ENCODE measurements at regions not wholly inside any gene's neighbourhood (a gene's known extent, or its start where the extent isn't known, plus 50 kb on each side); places are given as distances from the start of the nearest gene placed in this dataset.
A peak's percentile ranks its signal among the peaks of the same experiment; 100 is the strongest.

GRCh38 chr12:75724928-75725312 lies 213.5 kb upstream of the KRR1 start:
- peak; percentile 4; the same call in 1 of the 2 replicates for TF ChIP-seq SMC3 (IDR thresholded peaks at IDR 0.05; ENCODE audit: low read depth, low read length)
- TF ChIP-seq MXI1 (IDR thresholded peaks at IDR 0.05; ENCODE audit: borderline replicate concordance, low read depth, low read length), result no peak
- TF ChIP-seq, protein P1, sequence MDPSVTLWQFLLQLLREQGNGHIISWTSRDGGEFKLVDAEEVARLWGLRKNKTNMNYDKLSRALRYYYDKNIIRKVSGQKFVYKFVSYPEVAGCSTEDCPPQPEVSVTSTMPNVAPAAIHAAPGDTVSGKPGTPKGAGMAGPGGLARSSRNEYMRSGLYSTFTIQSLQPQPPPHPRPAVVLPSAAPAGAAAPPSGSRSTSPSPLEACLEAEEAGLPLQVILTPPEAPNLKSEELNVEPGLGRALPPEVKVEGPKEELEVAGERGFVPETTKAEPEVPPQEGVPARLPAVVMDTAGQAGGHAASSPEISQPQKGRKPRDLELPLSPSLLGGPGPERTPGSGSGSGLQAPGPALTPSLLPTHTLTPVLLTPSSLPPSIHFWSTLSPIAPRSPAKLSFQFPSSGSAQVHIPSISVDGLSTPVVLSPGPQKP (IDR thresholded peaks at IDR 0.05; ENCODE audit: borderline replicate concordance, low read depth, low read length), result no peak
- TF ChIP-seq MAZ (IDR thresholded peaks at IDR 0.05; ENCODE audit: borderline replicate concordance, low read depth, low read length), result peak; percentile 69
- TF ChIP-seq POLR2A (IDR thresholded peaks at IDR 0.05; ENCODE audit: low read depth, low read length), result no peak
- peak; percentile 16 for TF ChIP-seq FOS (IDR thresholded peaks at IDR 0.05; ENCODE audit: low read depth, low read length)
- TF ChIP-seq, protein P2, sequence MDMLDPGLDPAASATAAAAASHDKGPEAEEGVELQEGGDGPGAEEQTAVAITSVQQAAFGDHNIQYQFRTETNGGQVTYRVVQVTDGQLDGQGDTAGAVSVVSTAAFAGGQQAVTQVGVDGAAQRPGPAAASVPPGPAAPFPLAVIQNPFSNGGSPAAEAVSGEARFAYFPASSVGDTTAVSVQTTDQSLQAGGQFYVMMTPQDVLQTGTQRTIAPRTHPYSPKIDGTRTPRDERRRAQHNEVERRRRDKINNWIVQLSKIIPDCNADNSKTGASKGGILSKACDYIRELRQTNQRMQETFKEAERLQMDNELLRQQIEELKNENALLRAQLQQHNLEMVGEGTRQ (IDR thresholded peaks at IDR 0.05; ENCODE audit: low read depth, low read length), result no peak
- no peak for TF ChIP-seq BHLHE40 (IDR thresholded peaks at IDR 0.05; ENCODE audit: low read depth, low read length)
- TF ChIP-seq CTCF (conservative IDR thresholded peaks at IDR 0.05; ENCODE audit: low read depth, low read length), result no peak
- TF ChIP-seq MAFK (IDR thresholded peaks at IDR 0.05; ENCODE audit: low read depth, low read length), result no peak
- TF ChIP-seq RFX5 (IDR thresholded peaks at IDR 0.05; ENCODE audit: low read depth, low read length), result no peak
- no peaks in the 10 kb centered on the region for H3K36me3 ChIP-seq (ENCODE audit: control insufficient read depth, insufficient read depth, low read length)
- dilution Hi-C loops (cut with HindIII; ENCODE audit: low sequenced_read_pairs, unreplicated experiment) (no loop called here), intact Hi-C loops (cut with micrococcal nuclease) (loop anchor here (2.0 kb wide), 3 partner anchors 18 to 198 kb away; no protein-coding TSS in a partner anchor), in situ Hi-C loops (cut with MboI; ENCODE audit: low sequenced_read_pairs) (no loop called here)
- H2BK5ac ChIP-seq (ENCODE audit: low read depth, low read length, poor library complexity, severe bottlenecking), result peak overlapping the region; percentile 90
- ATAC-seq (ENCODE audit: low read depth), result peak; percentile 80
- H3K27ac ChIP-seq (ENCODE audit: insufficient read depth, low read length), result peak overlapping the region; percentile 38
- no peaks in the 10 kb centered on the region for H4K20me1 ChIP-seq (ENCODE audit: insufficient read depth, low read length)
- H4K5ac ChIP-seq (ENCODE audit: low read depth, low read length), result 0 out of 2 replicates have a peak overlapping the region, but pooled peaks have one; percentile 21
- H2BK15ac ChIP-seq (ENCODE audit: low read depth, low read length), result peak overlapping the region; percentile 2; the same call in 1 of the 3 replicates
- H3K9me3 ChIP-seq (ENCODE audit: control insufficient read depth, insufficient read depth, low read length), result no peaks in the 10 kb centered on the region
- H3K18ac ChIP-seq (ENCODE audit: low read depth, low read length), result peak overlapping the region; percentile 31; the same call in 1 of the 2 replicates
- H3K27me3 ChIP-seq (ENCODE audit: control insufficient read depth, insufficient read depth, low read length), result no peaks in the 10 kb centered on the region
- H3K4ac ChIP-seq (ENCODE audit: low read depth, low read length), result peak overlapping the region; percentile 98
- H3K56ac ChIP-seq (ENCODE audit: extremely low read depth, insufficient read depth, low read length), result peak overlapping the region; percentile 98
- peak; percentile 92 for DNase-seq
- H3K23ac ChIP-seq (ENCODE audit: low read depth, low read length), result no peak overlapping the region; the same call in 1 of the 2 replicates
- ChIA-PET POLR2A (ENCODE audit: unreplicated experiment) (no interaction called here), CTCF (interaction anchor here (0.8 to 1.4 kb wide), 4 partner anchors 9 to 100 kb away, joined by 3 to 4 read pairs (median 3); no protein-coding TSS in a partner anchor)
- no peak overlapping the region for H2AFZ ChIP-seq (replicated peaks; ENCODE audit: low read length, poor library complexity)
- H3K14ac ChIP-seq (replicated peaks; ENCODE audit: low read depth, low read length), result 0 out of 2 replicates have a peak overlapping the region, but pooled peaks have one; percentile 0
- peak overlapping the region; percentile 96; the same call in 1 of the 2 replicates for H4K91ac ChIP-seq (ENCODE audit: insufficient read depth, low read depth, low read length)
- peaks cover 0 to 13% of the 10 kb centered on the region in 2 experiments; a peak in 2 of 4 replicates for H3K79me1 ChIP-seq (ENCODE audit: low read depth in 1 of 2, low read length in 2 of 2)
- peak overlapping the region; percentile 44; the same call in 1 of the 2 replicates for H3K4me2 ChIP-seq (ENCODE audit: low read depth, low read length)
- BruUV-seq (replicated peaks), result no TSS peak
- no peak overlapping the region for H3K4me3 ChIP-seq (ENCODE audit: insufficient read depth, low read depth, low read length)
- peak overlapping the region; percentile 45 to 96; a peak in 2 of 4 replicates for H4K8ac ChIP-seq (ENCODE audit: low read depth in 2 of 2, low read length in 2 of 2)
- H2BK20ac ChIP-seq (ENCODE audit: low read depth, low read length), result peak overlapping the region; percentile 100; the same call in 1 of the 2 replicates
- peak overlapping the region; percentile 100 for H2BK120ac ChIP-seq (ENCODE audit: low read depth, low read length)
- peaks cover 17% of the 10 kb centered on the region for H3K9me1 ChIP-seq (ENCODE audit: insufficient read depth, low read length)
- no CpG with 5 or more reads among the region's 5 CpGs for WGBS, 2 experiments (ENCODE audit: extremely low coverage in 2 of 2, insufficient read length in 1 of 2)
- H2AK9ac ChIP-seq (replicated peaks; ENCODE audit: low read depth, low read length, poor library complexity), result no peak overlapping the region
- 0 out of 2 replicates have a peak overlapping the region, but pooled peaks have one; percentile 5 for H2AK5ac ChIP-seq (ENCODE audit: low read depth, low read length)
- peak overlapping the region; percentile 6; the same call in 1 of the 2 replicates for H3K9ac ChIP-seq (ENCODE audit: low read depth, low read length)
- H3K4me1 ChIP-seq (ENCODE audit: control insufficient read depth, insufficient read depth, low read length), result peaks cover 29% of the 10 kb centered on the region
